ENCODE measurements at regions not wholly inside any gene's neighbourhood (a gene's known extent, or its start where the extent isn't known, plus 50 kb on each side); places are given as distances from the start of the nearest gene placed in this dataset.

- TF ChIP-seq ZNF121 (CRISPR knock-in tag; IDR thresholded peaks at IDR 0.05) (no peak), KDM5A (IDR thresholded peaks at IDR 0.05; ENCODE audit: borderline replicate concordance, low read length) (no peak), GATAD2A (CRISPR knock-in tag; IDR thresholded peaks at IDR 0.05) (no peak), ZNF275 (CRISPR knock-in tag; IDR thresholded peaks at IDR 0.05; ENCODE audit: borderline replicate concordance) (no peak), TRIM24 (CRISPR knock-in tag; IDR thresholded peaks at IDR 0.05) (no peak), ZNF629 (CRISPR knock-in tag; conservative IDR thresholded peaks at IDR 0.05) (no peak), ELK4 (CRISPR knock-in tag; IDR thresholded peaks at IDR 0.05; ENCODE audit: borderline replicate concordance) (no peak), ZBTB10 (CRISPR knock-in tag; IDR thresholded peaks at IDR 0.05; ENCODE audit: borderline replicate concordance) (no peak), MXD3 (CRISPR knock-in tag; IDR thresholded peaks at IDR 0.05) (no peak), HNF1B (CRISPR knock-in tag; IDR thresholded peaks at IDR 0.05) (no peak), ZNF24 (IDR thresholded peaks at IDR 0.05) (no peak), YY1 (IDR thresholded peaks at IDR 0.05; ENCODE audit: insufficient read depth, insufficient replicate concordance, low read depth, low read length) (no peak)
- TF ChIP-seq, protein P1, sequence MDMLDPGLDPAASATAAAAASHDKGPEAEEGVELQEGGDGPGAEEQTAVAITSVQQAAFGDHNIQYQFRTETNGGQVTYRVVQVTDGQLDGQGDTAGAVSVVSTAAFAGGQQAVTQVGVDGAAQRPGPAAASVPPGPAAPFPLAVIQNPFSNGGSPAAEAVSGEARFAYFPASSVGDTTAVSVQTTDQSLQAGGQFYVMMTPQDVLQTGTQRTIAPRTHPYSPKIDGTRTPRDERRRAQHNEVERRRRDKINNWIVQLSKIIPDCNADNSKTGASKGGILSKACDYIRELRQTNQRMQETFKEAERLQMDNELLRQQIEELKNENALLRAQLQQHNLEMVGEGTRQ (IDR thresholded peaks at IDR 0.05; ENCODE audit: low read depth, low read length), result no peak
- TF ChIP-seq, protein P1 (CRISPR knock-in tag; IDR thresholded peaks at IDR 0.05; ENCODE audit: borderline replicate concordance), result no peak
Measured at GRCh38 chr13:42413484-42413815, 141.5 kb downstream of the AKAP11 start.

Measured in HepG2 (cell line).